ENCODE measurements at regions not wholly inside any gene's neighbourhood (a gene's known extent, or its start where the extent isn't known, plus 50 kb on each side); places are given as distances from the start of the nearest gene placed in this dataset.

GRCh38 chr5:133662578-133662977 lies 50.2 kb upstream of the FSTL4 start:
- no peak for DNase-seq (ENCODE audit: low read depth, low spot score)
- Histone ChIP-seq H3K4me3 (ENCODE audit: control insufficient read depth in 2 of 3, extremely low read depth in 1 of 3, insufficient read depth in 2 of 3, low read depth in 1 of 3, low read length in 3 of 3) (no peak overlapping the region), H3K9me1 (ENCODE audit: control insufficient read depth, extremely low read depth, insufficient read depth, low read length) (no peaks in the 10 kb centered on the region), H3K4me1 (ENCODE audit: control insufficient read depth, extremely low read depth, insufficient read depth, low read length) (peaks cover 22% of the 10 kb centered on the region), H3K27me3 (ENCODE audit: control insufficient read depth, extremely low read depth, insufficient read depth, low read length) (peaks cover 2% of the 10 kb centered on the region), H2AFZ (ENCODE audit: control insufficient read depth, low read length) (no peak overlapping the region), H3K79me2 (ENCODE audit: control insufficient read depth, insufficient read depth, low read length) (no peaks in the 10 kb centered on the region), H3K27ac (ENCODE audit: control insufficient read depth, insufficient read depth, low read length) (no peak overlapping the region), H4K20me1 (ENCODE audit: control insufficient read depth, extremely low read depth, insufficient read depth, low read length) (no peaks in the 10 kb centered on the region), H3K36me3 (ENCODE audit: control insufficient read depth in 2 of 2, extremely low read depth in 1 of 2, insufficient read depth in 2 of 2, low read length in 2 of 2) (no peaks in the 10 kb centered on the region), H3K4me2 (ENCODE audit: control insufficient read depth, extremely low read depth, insufficient read depth, low read depth, low read length) (no peak overlapping the region), H3K9ac (ENCODE audit: control insufficient read depth, extremely low read depth, insufficient read depth, low read length) (no peak overlapping the region), H3K9me3 (ENCODE audit: control insufficient read depth, low read depth, low read length) (no peaks in the 10 kb centered on the region)
- FAIRE-seq = peak; percentile 41
- dilution Hi-C loops (cut with MboI; ENCODE audit: extremely low pct_ligation_motif_present, low sequenced_read_pairs) = no loop called here
- TF ChIP-seq CTCF (optimal IDR thresholded peaks at IDR 0.05 in 1 of 3, IDR thresholded peaks at IDR 0.05 in 1 of 3, conservative IDR thresholded peaks at IDR 0.05 in 1 of 3; ENCODE audit: extremely low read depth in 1 of 3, insufficient read depth in 2 of 3, low read length in 3 of 3) (no peak), EZH2 (IDR thresholded peaks at IDR 0.05; ENCODE audit: low read length) (no peak)
